RWPE2 (cell line): ENCODE measurements at regions not wholly inside any gene's neighbourhood (a gene's known extent, or its start where the extent isn't known, plus 50 kb on each side); places are given as distances from the start of the nearest gene placed in this dataset.

Experiments
- ATAC-seq: fragments of 200-7000 bp; cut with Tn5 transposase; 3 replicates; pipeline ENCODE4 v1.9.1; 2021; ENCODE audit warnings: low read depth
- DNase-seq: peaks from one replicate; pipeline ENCODE4 v3.0.0-alpha.2; 2020; ENCODE audit warnings: low spot score
- H3K27ac ChIP-seq: fragments of 450-650 bp; 2 replicates; pipeline ENCODE4 v1.5.1; 2017; ENCODE audit warnings: mild to moderate bottlenecking; ENCODE audit not compliant: poor library complexity, severe bottlenecking
- H3K27me3 ChIP-seq: fragments of 250-450 bp; sonication (Bioruptor Pico); 2 replicates; pipeline ENCODE4 v1.5.1; 2021; ENCODE audit warnings: mild to moderate bottlenecking, moderate library complexity; ENCODE audit not compliant: insufficient read depth, poor library complexity, severe bottlenecking
- H3K36me3 ChIP-seq: fragments of 250-450 bp; sonication (Bioruptor Pico); 2 replicates; pipeline ENCODE4 v1.5.1; 2020; ENCODE audit warnings: low read depth, mild to moderate bottlenecking, moderate library complexity
- H3K4me1 ChIP-seq: fragments of 250-450 bp; sonication (Bioruptor Pico); 2 replicates; pipeline ENCODE4 v1.5.1; 2021; ENCODE audit warnings: mild to moderate bottlenecking, moderate library complexity; ENCODE audit not compliant: insufficient read depth, poor library complexity, severe bottlenecking
- H3K4me3 ChIP-seq: fragments of 250-450 bp; sonication (Bioruptor Pico); 2 replicates; pipeline ENCODE4 v1.5.1; 2021; ENCODE audit warnings: mild to moderate bottlenecking, moderate library complexity; ENCODE audit not compliant: severe bottlenecking
- H3K9me3 ChIP-seq: fragments of 250-450 bp; sonication (Bioruptor Pico); 2 replicates; pipeline ENCODE4 v1.5.1; 2021; ENCODE audit warnings: mild to moderate bottlenecking, moderate library complexity; ENCODE audit not compliant: severe bottlenecking
- TF ChIP-seq, protein P1 (sequence below): fragments of 450-650 bp; IDR thresholded peaks from one replicate; pipeline ENCODE4 v1.5.1; 2017; ENCODE audit warnings: mild to moderate bottlenecking, moderate library complexity; ENCODE audit not compliant: poor library complexity, severe bottlenecking

DNA sequence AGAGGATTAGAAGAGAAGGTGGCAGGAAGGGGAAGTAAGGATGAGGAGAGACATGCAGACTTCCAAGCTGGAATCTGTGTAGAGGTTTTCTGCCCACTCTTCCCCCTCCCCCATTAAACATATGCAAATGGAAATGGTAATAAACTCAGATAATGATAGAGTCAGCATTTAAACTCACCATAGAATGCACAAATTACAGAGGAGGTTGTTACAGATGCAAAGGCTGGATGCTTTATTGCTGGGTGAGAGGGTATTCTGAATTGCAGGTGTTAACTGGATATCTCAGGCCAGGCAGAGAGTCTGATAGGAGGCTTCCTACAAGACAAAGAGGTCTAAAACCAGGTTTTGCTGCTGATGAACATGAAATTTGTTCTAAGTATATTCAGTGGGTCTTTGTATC lies 372.5 kb downstream of the SEC16B start:
- no peak overlapping the region for H3K4me3 ChIP-seq
- no peaks in the 10 kb centered on the region for H3K4me1 ChIP-seq
- no peaks in the 10 kb centered on the region for H3K36me3 ChIP-seq
- no peaks in the 10 kb centered on the region for H3K27me3 ChIP-seq
- TF ChIP-seq, protein P1, sequence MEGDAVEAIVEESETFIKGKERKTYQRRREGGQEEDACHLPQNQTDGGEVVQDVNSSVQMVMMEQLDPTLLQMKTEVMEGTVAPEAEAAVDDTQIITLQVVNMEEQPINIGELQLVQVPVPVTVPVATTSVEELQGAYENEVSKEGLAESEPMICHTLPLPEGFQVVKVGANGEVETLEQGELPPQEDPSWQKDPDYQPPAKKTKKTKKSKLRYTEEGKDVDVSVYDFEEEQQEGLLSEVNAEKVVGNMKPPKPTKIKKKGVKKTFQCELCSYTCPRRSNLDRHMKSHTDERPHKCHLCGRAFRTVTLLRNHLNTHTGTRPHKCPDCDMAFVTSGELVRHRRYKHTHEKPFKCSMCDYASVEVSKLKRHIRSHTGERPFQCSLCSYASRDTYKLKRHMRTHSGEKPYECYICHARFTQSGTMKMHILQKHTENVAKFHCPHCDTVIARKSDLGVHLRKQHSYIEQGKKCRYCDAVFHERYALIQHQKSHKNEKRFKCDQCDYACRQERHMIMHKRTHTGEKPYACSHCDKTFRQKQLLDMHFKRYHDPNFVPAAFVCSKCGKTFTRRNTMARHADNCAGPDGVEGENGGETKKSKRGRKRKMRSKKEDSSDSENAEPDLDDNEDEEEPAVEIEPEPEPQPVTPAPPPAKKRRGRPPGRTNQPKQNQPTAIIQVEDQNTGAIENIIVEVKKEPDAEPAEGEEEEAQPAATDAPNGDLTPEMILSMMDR, result no peak
- DNase-seq (no peak), ATAC-seq (no peak)
- H3K9me3 ChIP-seq, result no peaks in the 10 kb centered on the region
- H3K27ac ChIP-seq, result no peak overlapping the region

DNA sequence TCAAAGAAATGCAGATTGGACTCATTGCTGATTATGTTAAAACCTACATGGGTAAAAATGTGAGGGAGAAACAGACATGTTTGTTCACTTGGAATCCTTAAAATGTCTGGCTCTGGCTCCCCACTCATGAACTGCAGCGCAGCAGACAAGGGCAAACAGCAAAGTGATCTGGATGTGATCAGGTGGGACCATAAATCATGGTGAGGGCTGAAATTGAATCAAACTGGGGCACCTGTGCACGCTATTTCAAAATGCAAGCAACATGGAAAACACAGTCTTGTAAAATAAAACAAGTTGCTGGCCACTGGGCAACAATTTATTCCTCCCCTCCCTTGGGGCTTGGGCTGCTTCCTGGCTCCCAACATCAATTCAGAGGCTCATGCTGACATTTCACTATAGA lies 373.4 kb downstream of the SEC16B start:
- H3K27ac ChIP-seq, result no peak overlapping the region
- H3K4me1 ChIP-seq, result no peaks in the 10 kb centered on the region
- H3K4me3 ChIP-seq, result no peak overlapping the region
- TF ChIP-seq, protein P1, result no peak
- DNase-seq, result no peak
- ATAC-seq, result no peak
- no peaks in the 10 kb centered on the region for H3K36me3 ChIP-seq
- no peaks in the 10 kb centered on the region for H3K9me3 ChIP-seq
- H3K27me3 ChIP-seq, result no peaks in the 10 kb centered on the region

DNA sequence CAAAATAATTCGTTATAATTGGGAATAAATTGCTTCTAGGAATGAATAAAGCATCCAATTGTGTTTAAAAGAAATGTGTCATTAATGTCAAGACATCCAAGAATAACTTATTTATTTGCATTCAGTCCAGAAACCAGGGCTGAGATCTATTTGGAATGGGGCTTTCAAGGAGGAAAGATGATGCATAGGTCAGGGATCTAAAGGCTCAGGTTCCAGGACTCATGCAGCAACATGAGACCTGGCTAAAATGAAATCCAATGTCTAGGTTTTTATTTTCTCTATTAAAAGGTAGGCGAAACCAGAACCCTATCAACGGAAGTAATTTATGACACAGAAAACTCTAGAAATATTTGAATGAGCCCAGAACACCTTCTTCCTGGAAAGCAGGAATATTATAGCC lies 376.8 kb downstream of the SEC16B start:
- no peaks in the 10 kb centered on the region for H3K36me3 ChIP-seq
- ATAC-seq (no peak), DNase-seq (no peak)
- H3K27me3 ChIP-seq, result no peaks in the 10 kb centered on the region
- TF ChIP-seq, protein P1, result no peak
- no peak overlapping the region for H3K4me3 ChIP-seq
- H3K4me1 ChIP-seq, result no peaks in the 10 kb centered on the region
- H3K9me3 ChIP-seq, result no peaks in the 10 kb centered on the region
- H3K27ac ChIP-seq, result no peak overlapping the region

DNA sequence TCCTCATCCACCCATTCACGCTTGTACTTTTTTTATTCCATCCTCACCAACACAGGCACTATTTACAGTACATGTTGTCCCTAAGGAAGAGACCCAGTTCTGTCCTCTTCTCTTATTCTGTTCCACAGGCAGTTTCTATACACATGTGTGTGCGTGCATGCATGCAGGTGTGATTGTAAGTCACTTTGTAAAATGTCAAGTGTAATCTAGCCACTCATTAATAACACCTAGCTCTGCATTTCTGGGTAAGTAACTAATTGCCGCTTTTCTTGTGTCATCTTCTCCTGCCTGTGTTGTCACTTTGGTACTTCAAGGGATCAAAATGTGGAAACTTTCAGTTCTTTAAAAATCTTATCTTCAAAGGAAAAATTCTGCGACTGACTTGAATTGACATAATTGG lies 377.2 kb downstream of the SEC16B start:
- H3K36me3 ChIP-seq, result no peaks in the 10 kb centered on the region
- no peaks in the 10 kb centered on the region for H3K4me1 ChIP-seq
- H3K27ac ChIP-seq, result no peak overlapping the region
- TF ChIP-seq, protein P1, result no peak
- no peaks in the 10 kb centered on the region for H3K9me3 ChIP-seq
- H3K4me3 ChIP-seq, result no peak overlapping the region
- no peaks in the 10 kb centered on the region for H3K27me3 ChIP-seq
- no peak for DNase-seq
- ATAC-seq, result no peak

DNA sequence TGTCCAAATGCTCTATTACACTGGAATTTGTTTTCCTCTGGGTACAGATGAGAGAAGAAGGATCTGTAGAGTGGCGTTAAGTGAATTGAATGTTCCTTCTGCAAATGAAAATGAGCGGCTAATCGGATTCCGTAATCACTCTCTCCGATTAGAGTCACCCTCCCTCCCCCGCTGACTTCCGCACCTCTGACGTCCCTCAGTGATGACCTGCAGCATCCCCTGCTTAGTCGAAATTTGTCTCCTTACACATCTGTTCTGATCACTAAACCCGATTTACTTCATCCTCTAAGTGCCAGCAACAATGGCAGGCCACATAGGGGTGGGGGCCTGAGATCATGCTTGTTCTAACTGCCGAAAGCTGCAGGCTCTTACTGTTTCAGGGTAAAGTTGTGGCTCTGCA lies 378.7 kb downstream of the SEC16B start:
- peaks cover 9% of the 10 kb centered on the region for H3K4me1 ChIP-seq
- TF ChIP-seq, protein P1, result no peak
- DNase-seq (no peak), ATAC-seq (no peak)
- no peaks in the 10 kb centered on the region for H3K9me3 ChIP-seq
- no peaks in the 10 kb centered on the region for H3K36me3 ChIP-seq
- no peak overlapping the region for H3K27ac ChIP-seq
- H3K4me3 ChIP-seq, result no peak overlapping the region
- H3K27me3 ChIP-seq, result no peaks in the 10 kb centered on the region
